DMS53 treated with DMSO at 0.1 percent for 48 hours (cell line): ENCODE measurements at regions not wholly inside any gene's neighbourhood (a gene's known extent, or its start where the extent isn't known, plus 50 kb on each side); places are given as distances from the start of the nearest gene placed in this dataset.
A peak's percentile ranks its signal among the peaks of the same experiment; 100 is the strongest.
"Not testable (repeated sequence)": the region's sequence is repeated elsewhere in the genome, so short reads cannot be mapped to it uniquely, and the experiment has no call there.

ENCODE experiments used
- DNase-seq: peaks from one replicate; lab custom pipeline; 2025; ENCODE audit not compliant: unreplicated experiment; lab: John Stamatoyannopoulos, UW

- DNase-seq = no peak
Observed at GRCh38 chr14:70269582-70269981, 80.8 kb upstream of the SLC8A3 start.

- no peak for DNase-seq
Observed at GRCh38 chr14:70268760-70269159, 80.0 kb upstream of the SLC8A3 start.

DNA sequence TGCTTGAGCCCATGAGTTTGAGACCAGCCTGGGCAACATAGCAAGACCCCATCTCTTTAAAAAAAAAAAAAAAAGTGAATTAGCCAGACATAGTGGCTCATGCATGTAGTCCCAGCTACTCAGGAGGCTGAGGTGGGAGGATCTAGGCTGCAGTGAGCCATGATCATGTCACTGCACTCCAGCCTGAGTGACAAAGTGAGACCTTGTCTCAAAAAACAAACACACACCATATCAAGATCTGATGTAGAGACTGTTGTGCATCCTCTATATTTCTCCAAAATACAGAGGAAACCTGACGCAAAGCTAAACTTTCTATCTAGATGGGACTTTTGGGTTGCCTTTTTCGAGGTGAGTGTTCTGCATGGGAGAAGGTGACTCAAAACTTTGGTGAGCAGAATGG is 77.4 kb upstream of the SLC8A3 start:
- DNase-seq = no peak

- DNase-seq = no peak
Observed at GRCh38 chr14:70265422-70265821, 76.7 kb upstream of the SLC8A3 start.

- DNase-seq = no peak
Observed at GRCh38 chr14:70259420-70259819, 70.7 kb upstream of the SLC8A3 start.

- peak; percentile 26 for DNase-seq
Observed at GRCh38 chr14:70257526-70257925, 68.8 kb upstream of the SLC8A3 start.

DNA sequence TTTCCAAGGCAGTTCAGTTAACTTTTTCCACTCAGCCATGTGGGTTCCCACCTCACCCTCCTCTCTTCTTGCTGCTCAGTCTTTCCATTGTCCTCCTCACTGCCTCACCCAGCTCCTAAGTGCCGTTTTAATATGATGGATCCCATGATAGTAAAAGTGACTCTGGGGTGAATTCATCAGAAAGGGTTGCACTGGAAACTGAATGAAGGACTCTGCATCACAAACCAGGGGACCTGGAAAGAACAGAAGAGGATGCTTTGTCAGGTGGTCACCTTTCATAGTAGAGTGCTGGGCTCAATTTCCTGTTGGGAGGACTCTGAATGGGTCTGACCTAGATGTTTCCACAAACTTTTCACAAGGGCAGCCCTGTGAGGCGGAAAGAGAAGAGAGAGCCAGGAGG is 67.8 kb upstream of the SLC8A3 start:
- DNase-seq = no peak

DNA sequence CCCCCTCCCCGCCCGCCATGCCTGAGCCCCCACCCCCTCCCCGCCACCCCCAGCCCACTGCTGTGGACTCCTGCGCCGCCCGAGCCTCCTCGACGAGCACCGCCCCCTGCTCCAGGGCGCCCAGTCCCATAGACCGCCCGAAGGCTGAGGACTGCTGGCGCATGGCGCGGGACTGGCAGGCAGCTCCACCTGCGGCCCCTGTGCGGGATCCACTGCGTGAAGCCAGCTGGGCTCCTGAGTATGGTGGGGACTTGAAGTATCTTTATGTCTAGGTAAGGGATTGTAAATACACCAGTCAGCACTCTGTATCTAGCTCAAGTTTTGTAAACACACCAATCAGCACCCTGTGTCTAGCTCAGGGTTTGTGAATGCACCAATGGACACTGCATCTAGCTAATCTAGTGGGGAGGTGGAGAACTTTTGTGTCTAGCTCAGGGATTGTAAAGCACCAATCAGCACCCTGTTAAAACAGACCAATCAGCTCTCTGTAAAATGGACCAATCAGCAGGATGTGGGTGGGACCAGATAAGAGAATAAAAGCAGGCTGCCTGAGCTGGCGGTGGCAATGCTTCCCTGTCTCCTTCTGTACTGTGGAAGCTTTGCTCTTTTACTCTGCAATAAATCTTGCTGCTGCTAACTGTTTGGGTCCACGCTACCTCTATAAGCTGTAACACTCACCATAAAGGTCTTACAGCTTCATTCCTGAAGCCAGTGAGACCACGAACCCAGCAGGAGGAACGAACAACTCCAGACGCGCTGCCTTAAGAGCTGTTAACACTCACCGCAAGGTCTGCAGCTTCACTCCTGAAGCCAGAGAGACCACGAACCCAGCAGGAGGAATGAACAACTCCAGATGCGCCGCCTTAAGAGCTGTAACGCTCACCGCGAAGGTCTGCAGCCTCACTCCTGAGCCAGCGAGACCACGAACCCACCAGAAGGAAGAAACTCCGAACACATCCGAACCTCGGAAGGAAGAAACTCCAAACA is 66.6 kb upstream of the SLC8A3 start:
- peak; percentile 25 for DNase-seq

GRCh38 chr14:70254476-70254961 is 65.8 kb upstream of the SLC8A3 start:
- peak; percentile 43 for DNase-seq

DNA sequence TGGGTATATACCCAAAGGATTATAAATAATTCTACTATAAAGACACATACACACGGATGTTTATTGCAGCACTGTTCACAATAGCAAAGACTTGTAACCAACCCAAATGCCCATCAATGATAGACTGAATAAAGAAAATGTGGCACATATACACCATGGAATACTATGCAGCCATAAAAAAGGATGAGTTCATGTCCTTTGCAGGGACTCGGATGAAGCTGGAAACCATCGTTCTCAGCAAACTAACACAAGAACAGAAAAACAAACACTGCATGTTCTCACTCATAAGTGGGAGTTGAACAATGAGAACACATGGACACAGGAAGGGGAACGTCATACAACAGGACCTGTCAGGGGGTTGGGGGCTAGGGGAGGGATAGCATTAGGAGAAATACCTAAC is 64.8 kb upstream of the SLC8A3 start:
- DNase-seq = not testable (repeated sequence)

DNA sequence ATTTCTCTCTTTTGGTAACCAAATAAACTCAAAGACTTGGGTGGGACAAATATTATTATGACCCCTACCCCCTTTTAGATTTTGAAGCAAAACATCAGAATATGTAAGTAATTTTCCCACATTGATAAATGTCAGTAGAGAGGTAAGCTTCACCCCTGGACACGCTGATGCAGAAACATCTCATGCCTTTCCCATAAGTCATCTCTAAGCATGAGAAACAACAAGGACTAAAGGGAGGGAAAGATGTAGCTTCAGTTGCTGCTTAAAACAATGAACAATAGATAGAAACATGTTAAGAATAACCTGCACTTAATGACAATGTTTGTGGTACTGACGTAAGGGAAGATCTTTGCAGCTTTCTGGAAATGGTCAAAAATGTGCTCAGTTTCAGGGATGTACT is 56.3 kb upstream of the SLC8A3 start:
- no peak for DNase-seq

DNA sequence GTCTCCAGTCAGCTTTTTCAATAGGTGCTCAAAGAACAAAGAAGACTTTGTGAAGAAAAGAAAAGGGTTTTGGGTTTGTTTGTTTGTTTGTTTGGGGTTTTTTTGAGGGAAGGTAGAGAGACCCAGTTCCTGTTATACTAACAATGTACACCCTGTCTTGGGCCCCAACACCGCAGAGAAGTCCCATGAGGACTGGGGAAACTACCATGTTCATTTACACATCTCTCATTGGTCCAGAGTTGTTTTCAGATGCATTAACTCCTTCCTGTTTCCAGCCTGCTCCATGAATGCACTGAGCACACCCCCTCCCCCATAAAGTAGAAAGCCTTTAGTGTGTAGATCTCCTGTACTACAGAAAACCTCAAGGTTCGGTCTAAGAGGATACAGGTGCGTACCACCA is 51.1 kb upstream of the SLC8A3 start:
- no peak for DNase-seq

DNA sequence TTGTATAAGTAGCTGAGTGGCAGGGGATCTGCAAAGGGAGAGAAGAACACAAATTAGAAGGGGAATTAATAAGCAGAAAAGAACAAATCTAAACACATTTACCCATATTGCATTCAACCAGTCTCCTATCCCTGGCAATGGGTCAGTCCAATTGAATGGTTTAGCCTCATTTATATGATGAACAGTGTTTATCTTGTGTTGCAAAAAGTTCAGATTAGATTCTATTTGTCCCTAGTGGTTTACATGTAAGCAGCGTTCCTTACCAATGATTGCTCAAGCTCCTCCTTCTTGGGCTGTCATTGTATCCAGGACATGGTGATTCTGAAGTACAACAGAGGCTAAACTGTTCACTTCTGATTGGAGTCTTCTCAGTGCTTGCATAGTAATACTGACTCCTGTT is 49.9 kb upstream of the SLC8A3 start:
- DNase-seq = not testable (repeated sequence)
